Loucy (cell line): ENCODE measurements at regions not wholly inside any gene's neighbourhood (a gene's known extent, or its start where the extent isn't known, plus 50 kb on each side); places are given as distances from the start of the nearest gene placed in this dataset.

Experiments used
- EZH2phosphoT487 ChIP-seq: fragments of 200-600 bp; IDR thresholded peaks from 2 replicates; pipeline ENCODE4 v1.6.1; 2018; ENCODE audit warnings: antibody characterized with exemption, mild to moderate bottlenecking, moderate library complexity, borderline replicate concordance
- TF ChIP-seq, protein P1 (sequence below): fragments of 200-600 bp; sonication (generic); conservative IDR thresholded peaks from 2 replicates; pipeline ENCODE4 v1.5.1; 2014; ENCODE audit warnings: mild to moderate bottlenecking, antibody characterized with exemption, low read length

GRCh38 chr5:8981496-8981895 is 564.4 kb downstream of the SEMA5A start:
- TF ChIP-seq, protein P1, sequence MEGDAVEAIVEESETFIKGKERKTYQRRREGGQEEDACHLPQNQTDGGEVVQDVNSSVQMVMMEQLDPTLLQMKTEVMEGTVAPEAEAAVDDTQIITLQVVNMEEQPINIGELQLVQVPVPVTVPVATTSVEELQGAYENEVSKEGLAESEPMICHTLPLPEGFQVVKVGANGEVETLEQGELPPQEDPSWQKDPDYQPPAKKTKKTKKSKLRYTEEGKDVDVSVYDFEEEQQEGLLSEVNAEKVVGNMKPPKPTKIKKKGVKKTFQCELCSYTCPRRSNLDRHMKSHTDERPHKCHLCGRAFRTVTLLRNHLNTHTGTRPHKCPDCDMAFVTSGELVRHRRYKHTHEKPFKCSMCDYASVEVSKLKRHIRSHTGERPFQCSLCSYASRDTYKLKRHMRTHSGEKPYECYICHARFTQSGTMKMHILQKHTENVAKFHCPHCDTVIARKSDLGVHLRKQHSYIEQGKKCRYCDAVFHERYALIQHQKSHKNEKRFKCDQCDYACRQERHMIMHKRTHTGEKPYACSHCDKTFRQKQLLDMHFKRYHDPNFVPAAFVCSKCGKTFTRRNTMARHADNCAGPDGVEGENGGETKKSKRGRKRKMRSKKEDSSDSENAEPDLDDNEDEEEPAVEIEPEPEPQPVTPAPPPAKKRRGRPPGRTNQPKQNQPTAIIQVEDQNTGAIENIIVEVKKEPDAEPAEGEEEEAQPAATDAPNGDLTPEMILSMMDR = no peak
- no peak for TF ChIP-seq EZH2phosphoT487
